Activated CD4-positive, alpha-beta memory T cell treated with anti-CD3 and anti-CD28 coated beads, Interleukin-2, amount 10 ng/mL, durations not matched to agents 7 days and 5 days (primary cell): ENCODE measurements at regions not wholly inside any gene's neighbourhood (a gene's known extent, or its start where the extent isn't known, plus 50 kb on each side); places are given as distances from the start of the nearest gene placed in this dataset.

ENCODE experiments used
- CTCF ChIA-PET: fragments of 350-600 bp; sonication (Branson Sonifier 250); formaldehyde crosslinking; loops from one replicate; lab custom pipeline; 2021; ENCODE audit warnings: antibody characterized with exemption, inconsistent platforms; lab: Charles Lee
- POLR2A ChIA-PET: fragments of 350-600 bp; sonication (Branson Sonifier 250); formaldehyde crosslinking; loops from one replicate; lab custom pipeline; 2021; ENCODE audit warnings: antibody characterized with exemption; lab: Charles Lee
- DNase-seq: peaks from one replicate; pipeline ENCODE4 v3.0.0-alpha.2; 2020
- H3K27ac Mint-ChIP-seq: one replicate; pipeline ENCODE4 v1.8.0; 2021; ENCODE audit warnings: mild to moderate bottlenecking, mixed read lengths
- H3K27me3 Mint-ChIP-seq: one replicate; pipeline ENCODE4 v1.8.0; 2021; ENCODE audit warnings: mixed read lengths
- H3K36me3 Mint-ChIP-seq: one replicate; pipeline ENCODE4 v1.8.0; 2021; ENCODE audit warnings: low read depth, mixed read lengths
- H3K4me1 Mint-ChIP-seq: one replicate; pipeline ENCODE4 v1.8.0; 2021; ENCODE audit warnings: mixed read lengths
- H3K4me3 Mint-ChIP-seq: one replicate; pipeline ENCODE4 v1.8.0; 2021; ENCODE audit warnings: mild to moderate bottlenecking, mixed read lengths
- H3K9me3 Mint-ChIP-seq: one replicate; pipeline ENCODE4 v1.8.0; 2021; ENCODE audit warnings: mixed read lengths

GRCh38 chr1:22368125-22368524 is 83.5 kb upstream of the ZBTB40 start:
- no peak overlapping the region for H3K4me3 Mint-ChIP-seq
- H3K4me1 Mint-ChIP-seq, result no peaks in the 10 kb centered on the region
- no peak for DNase-seq
- H3K36me3 Mint-ChIP-seq, result no peaks in the 10 kb centered on the region
- no peaks in the 10 kb centered on the region for H3K9me3 Mint-ChIP-seq
- POLR2A ChIA-PET, result no interaction called here
- H3K27me3 Mint-ChIP-seq, result peaks cover 16% of the 10 kb centered on the region
- H3K27ac Mint-ChIP-seq, result no peak overlapping the region
- CTCF ChIA-PET, result no interaction called here

- Mint-ChIP-seq H3K9me3 (no peaks in the 10 kb centered on the region), H3K36me3 (no peaks in the 10 kb centered on the region), H3K4me3 (no peak overlapping the region), H3K4me1 (no peaks in the 10 kb centered on the region), H3K27ac (no peak overlapping the region), H3K27me3 (peaks cover 14% of the 10 kb centered on the region)
- POLR2A ChIA-PET, result no interaction called here
- CTCF ChIA-PET, result no interaction called here
- no peak for DNase-seq
Observed at GRCh38 chr1:22369294-22370189, 82.1 kb upstream of the ZBTB40 start.

GRCh38 chr1:22370190-22370498 is 81.5 kb upstream of the ZBTB40 start:
- CTCF ChIA-PET, result no interaction called here
- Mint-ChIP-seq H3K4me3 (no peak overlapping the region), H3K27me3 (peaks cover 12% of the 10 kb centered on the region), H3K36me3 (no peaks in the 10 kb centered on the region), H3K27ac (no peak overlapping the region), H3K9me3 (no peaks in the 10 kb centered on the region), H3K4me1 (no peaks in the 10 kb centered on the region)
- POLR2A ChIA-PET, result no interaction called here
- no peak for DNase-seq

- no peaks in the 10 kb centered on the region for H3K4me1 Mint-ChIP-seq
- no peaks in the 10 kb centered on the region for H3K36me3 Mint-ChIP-seq
- peaks cover 8% of the 10 kb centered on the region for H3K27me3 Mint-ChIP-seq
- H3K4me3 Mint-ChIP-seq, result no peak overlapping the region
- DNase-seq, result no peak
- H3K27ac Mint-ChIP-seq, result no peak overlapping the region
- no peaks in the 10 kb centered on the region for H3K9me3 Mint-ChIP-seq
- ChIA-PET POLR2A (no interaction called here), CTCF (no interaction called here)
Observed at GRCh38 chr1:22371408-22371807, 80.2 kb upstream of the ZBTB40 start.

DNA sequence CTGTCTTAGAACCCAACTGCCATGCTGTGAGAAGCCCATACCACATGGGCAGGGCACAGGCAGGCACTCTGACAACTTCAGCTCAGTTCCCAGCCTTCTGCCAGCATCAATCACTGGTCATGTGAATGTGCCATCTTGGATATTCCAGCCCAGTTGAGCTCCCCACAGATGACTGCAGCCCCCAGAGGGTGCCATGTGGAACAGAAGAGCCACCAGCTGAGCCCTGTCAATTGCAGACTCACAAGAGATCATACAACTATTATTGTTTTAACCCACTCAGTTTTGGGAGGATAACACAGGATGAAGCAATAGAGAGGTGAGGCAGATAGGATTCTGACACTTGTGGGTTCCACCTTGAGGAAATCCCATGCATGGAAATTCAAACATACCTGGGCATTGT is 78.4 kb upstream of the ZBTB40 start:
- Mint-ChIP-seq H3K4me1 (no peaks in the 10 kb centered on the region), H3K27ac (no peak overlapping the region)

GRCh38 chr1:22374001-22374400 is 77.7 kb upstream of the ZBTB40 start:
- peaks cover 5% of the 10 kb centered on the region for H3K27me3 Mint-ChIP-seq
- CTCF ChIA-PET, result no interaction called here
- no peak overlapping the region for H3K27ac Mint-ChIP-seq
- H3K4me3 Mint-ChIP-seq, result no peak overlapping the region
- POLR2A ChIA-PET, result no interaction called here
- no peaks in the 10 kb centered on the region for H3K4me1 Mint-ChIP-seq
- H3K36me3 Mint-ChIP-seq, result no peaks in the 10 kb centered on the region
- no peak for DNase-seq
- H3K9me3 Mint-ChIP-seq, result no peaks in the 10 kb centered on the region

More for the DNA sequence above, 78.4 kb upstream of the ZBTB40 start:
- no peaks in the 10 kb centered on the region for H3K9me3 Mint-ChIP-seq
- POLR2A ChIA-PET, result no interaction called here
- DNase-seq, result no peak
- H3K36me3 Mint-ChIP-seq, result no peaks in the 10 kb centered on the region
- CTCF ChIA-PET, result no interaction called here
- peaks cover 5% of the 10 kb centered on the region for H3K27me3 Mint-ChIP-seq
- H3K4me3 Mint-ChIP-seq, result no peak overlapping the region

- CTCF ChIA-PET, result no interaction called here
- H3K36me3 Mint-ChIP-seq, result no peaks in the 10 kb centered on the region
Observed at GRCh38 chr1:22375601-22376000, 76.0 kb upstream of the ZBTB40 start.

DNA sequence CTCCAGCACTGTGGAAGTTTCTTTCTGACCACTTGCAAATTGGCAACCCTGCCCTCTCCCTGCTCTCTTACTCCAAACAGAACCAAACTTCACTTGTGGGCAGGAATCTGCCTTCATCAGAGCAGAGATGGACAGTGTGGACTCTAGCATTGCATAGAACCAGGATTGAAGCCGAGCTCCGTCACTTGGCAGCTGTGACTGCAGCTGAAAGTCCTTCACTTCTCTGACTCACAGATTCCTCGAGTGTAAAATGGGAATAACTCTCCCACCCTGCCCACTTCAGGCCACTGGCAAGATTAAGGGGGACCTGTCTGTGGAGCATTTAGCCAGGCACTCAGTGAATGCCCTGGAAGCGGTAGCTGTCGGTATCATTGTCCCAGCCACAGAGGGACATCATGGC is 75.7 kb upstream of the ZBTB40 start:
- H3K27me3 Mint-ChIP-seq, result peaks cover 2% of the 10 kb centered on the region
- no peaks in the 10 kb centered on the region for H3K9me3 Mint-ChIP-seq
- no peak overlapping the region for H3K4me3 Mint-ChIP-seq
- CTCF ChIA-PET, result no interaction called here
- H3K36me3 Mint-ChIP-seq, result no peaks in the 10 kb centered on the region
- no peaks in the 10 kb centered on the region for H3K4me1 Mint-ChIP-seq
- H3K27ac Mint-ChIP-seq, result no peak overlapping the region
- DNase-seq, result no peak
- POLR2A ChIA-PET, result no interaction called here

More at GRCh38 chr1:22375601-22376000, 76.0 kb upstream of the ZBTB40 start:
- no peak for DNase-seq
- H3K27me3 Mint-ChIP-seq, result peaks cover 2% of the 10 kb centered on the region
- H3K9me3 Mint-ChIP-seq, result no peaks in the 10 kb centered on the region
- no peak overlapping the region for H3K4me3 Mint-ChIP-seq
- H3K4me1 Mint-ChIP-seq, result no peaks in the 10 kb centered on the region
- POLR2A ChIA-PET, result no interaction called here
- no peak overlapping the region for H3K27ac Mint-ChIP-seq

DNA sequence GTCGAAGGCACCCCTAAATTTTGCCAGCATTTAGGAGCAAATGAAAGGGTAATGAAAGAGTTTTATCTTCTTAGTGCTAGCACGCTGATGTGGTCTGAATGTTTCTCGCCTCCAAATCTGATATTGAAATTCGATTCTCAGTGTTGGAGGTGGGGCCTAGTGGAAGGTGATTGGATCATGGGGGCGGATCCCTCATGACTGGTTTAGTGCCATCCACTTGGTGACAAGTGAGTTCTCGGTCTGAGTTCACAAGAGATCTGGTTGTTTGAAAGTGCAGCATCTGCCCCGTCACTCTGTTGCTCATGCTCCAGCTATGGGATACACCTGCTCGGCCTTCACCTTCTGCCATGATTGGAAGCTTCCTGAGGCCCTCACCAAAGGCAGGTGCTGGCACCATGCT is 75.1 kb upstream of the ZBTB40 start:
- Mint-ChIP-seq H3K4me3 (no peak overlapping the region), H3K27me3 (peaks cover 2% of the 10 kb centered on the region), H3K36me3 (no peaks in the 10 kb centered on the region), H3K9me3 (no peaks in the 10 kb centered on the region), H3K27ac (no peak overlapping the region), H3K4me1 (no peaks in the 10 kb centered on the region)
- POLR2A ChIA-PET, result no interaction called here
- CTCF ChIA-PET, result no interaction called here
- no peak for DNase-seq

DNA sequence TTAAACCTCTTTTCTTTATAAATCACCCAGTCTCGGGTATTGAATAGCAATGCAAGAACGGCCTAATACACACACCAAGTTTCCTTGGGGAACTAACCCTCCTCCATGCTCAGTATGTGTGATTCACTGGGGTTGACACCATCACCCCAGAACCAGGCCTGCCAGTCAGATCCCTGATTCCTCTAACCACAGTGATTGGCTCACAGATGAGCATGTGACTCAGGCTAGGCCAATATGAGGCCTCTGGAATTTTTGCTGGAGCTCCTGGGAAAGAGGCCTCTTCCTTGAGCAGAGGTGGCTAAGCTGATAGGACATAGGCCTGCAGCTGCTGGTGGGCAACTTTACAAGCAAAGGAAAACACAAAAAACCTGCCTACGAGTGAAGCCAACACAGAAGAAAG is 74.7 kb upstream of the ZBTB40 start:
- CTCF ChIA-PET, result no interaction called here
- Mint-ChIP-seq H3K36me3 (no peaks in the 10 kb centered on the region), H3K9me3 (no peaks in the 10 kb centered on the region), H3K27me3 (peaks cover 2% of the 10 kb centered on the region), H3K27ac (no peak overlapping the region), H3K4me1 (no peaks in the 10 kb centered on the region), H3K4me3 (no peak overlapping the region)
- POLR2A ChIA-PET, result no interaction called here
- DNase-seq, result no peak

- H3K27me3 Mint-ChIP-seq, result no peaks in the 10 kb centered on the region
- H3K27ac Mint-ChIP-seq, result no peak overlapping the region
- CTCF ChIA-PET, result no interaction called here
- no peaks in the 10 kb centered on the region for H3K9me3 Mint-ChIP-seq
- no peak overlapping the region for H3K4me3 Mint-ChIP-seq
- H3K36me3 Mint-ChIP-seq, result no peaks in the 10 kb centered on the region
- no peaks in the 10 kb centered on the region for H3K4me1 Mint-ChIP-seq
- POLR2A ChIA-PET, result no interaction called here
- DNase-seq, result no peak
Observed at GRCh38 chr1:22379566-22379965, 72.1 kb upstream of the ZBTB40 start.

- H3K4me3 Mint-ChIP-seq, result no peak overlapping the region
- CTCF ChIA-PET, result no interaction called here
- no peaks in the 10 kb centered on the region for H3K27me3 Mint-ChIP-seq
- H3K4me1 Mint-ChIP-seq, result no peaks in the 10 kb centered on the region
- no peaks in the 10 kb centered on the region for H3K9me3 Mint-ChIP-seq
- no peak for DNase-seq
- H3K36me3 Mint-ChIP-seq, result no peaks in the 10 kb centered on the region
- POLR2A ChIA-PET, result no interaction called here
- H3K27ac Mint-ChIP-seq, result no peak overlapping the region
Observed at GRCh38 chr1:22380024-22380785, 71.4 kb upstream of the ZBTB40 start.

- Mint-ChIP-seq H3K4me1 (no peaks in the 10 kb centered on the region), H3K4me3 (no peak overlapping the region), H3K36me3 (no peaks in the 10 kb centered on the region), H3K27ac (no peak overlapping the region), H3K27me3 (peaks cover 11% of the 10 kb centered on the region), H3K9me3 (no peaks in the 10 kb centered on the region)
- CTCF ChIA-PET, result no interaction called here
- DNase-seq, result no peak
- POLR2A ChIA-PET, result no interaction called here
Observed at GRCh38 chr1:22383526-22384294, 67.9 kb upstream of the ZBTB40 start.
